22Rv1 (cell line): ENCODE measurements at regions not wholly inside any gene's neighbourhood (a gene's known extent, or its start where the extent isn't known, plus 50 kb on each side); places are given as distances from the start of the nearest gene placed in this dataset.
"Not testable (repeated sequence)": the region's sequence is repeated elsewhere in the genome, so short reads cannot be mapped to it uniquely, and the experiment has no call there.

ENCODE experiments used
- H3K27ac ChIP-seq: fragments of 450-650 bp; 2 replicates; pipeline ENCODE4 v1.5.1; 2017
- ZFX ChIP-seq: fragments of 450-650 bp; IDR thresholded peaks from 2 replicates; pipeline ENCODE4 v1.6.1; 2017; ENCODE audit warnings: antibody characterized with exemption, borderline replicate concordance
- TF ChIP-seq, protein P1 (sequence below): fragments of 450-650 bp; IDR thresholded peaks from 2 replicates; pipeline ENCODE4 v1.5.1; 2017; ENCODE audit warnings: mild to moderate bottlenecking

DNA sequence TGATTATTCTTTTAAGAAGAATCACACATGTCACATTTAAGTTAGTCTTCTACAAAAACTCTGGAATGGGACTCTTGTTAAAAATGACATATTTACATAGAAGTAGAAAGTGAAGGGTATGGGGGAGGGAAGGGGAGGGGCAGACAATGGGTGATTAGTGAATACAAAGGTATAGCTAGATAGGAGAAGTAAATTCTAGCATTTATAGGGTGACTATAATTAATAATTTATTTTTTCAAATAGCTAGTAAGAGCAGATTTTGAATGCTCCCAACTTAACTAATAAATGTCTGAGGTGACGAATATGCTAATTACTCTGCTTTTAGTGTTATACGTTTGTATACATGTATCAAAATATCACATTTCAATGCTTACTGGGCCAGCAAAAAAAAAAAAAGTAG lies 59.4 kb downstream of the BLTP3B start:
- no peak overlapping the region for H3K27ac ChIP-seq
- no peak for TF ChIP-seq ZFX
- TF ChIP-seq, protein P1, sequence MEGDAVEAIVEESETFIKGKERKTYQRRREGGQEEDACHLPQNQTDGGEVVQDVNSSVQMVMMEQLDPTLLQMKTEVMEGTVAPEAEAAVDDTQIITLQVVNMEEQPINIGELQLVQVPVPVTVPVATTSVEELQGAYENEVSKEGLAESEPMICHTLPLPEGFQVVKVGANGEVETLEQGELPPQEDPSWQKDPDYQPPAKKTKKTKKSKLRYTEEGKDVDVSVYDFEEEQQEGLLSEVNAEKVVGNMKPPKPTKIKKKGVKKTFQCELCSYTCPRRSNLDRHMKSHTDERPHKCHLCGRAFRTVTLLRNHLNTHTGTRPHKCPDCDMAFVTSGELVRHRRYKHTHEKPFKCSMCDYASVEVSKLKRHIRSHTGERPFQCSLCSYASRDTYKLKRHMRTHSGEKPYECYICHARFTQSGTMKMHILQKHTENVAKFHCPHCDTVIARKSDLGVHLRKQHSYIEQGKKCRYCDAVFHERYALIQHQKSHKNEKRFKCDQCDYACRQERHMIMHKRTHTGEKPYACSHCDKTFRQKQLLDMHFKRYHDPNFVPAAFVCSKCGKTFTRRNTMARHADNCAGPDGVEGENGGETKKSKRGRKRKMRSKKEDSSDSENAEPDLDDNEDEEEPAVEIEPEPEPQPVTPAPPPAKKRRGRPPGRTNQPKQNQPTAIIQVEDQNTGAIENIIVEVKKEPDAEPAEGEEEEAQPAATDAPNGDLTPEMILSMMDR, result no peak

DNA sequence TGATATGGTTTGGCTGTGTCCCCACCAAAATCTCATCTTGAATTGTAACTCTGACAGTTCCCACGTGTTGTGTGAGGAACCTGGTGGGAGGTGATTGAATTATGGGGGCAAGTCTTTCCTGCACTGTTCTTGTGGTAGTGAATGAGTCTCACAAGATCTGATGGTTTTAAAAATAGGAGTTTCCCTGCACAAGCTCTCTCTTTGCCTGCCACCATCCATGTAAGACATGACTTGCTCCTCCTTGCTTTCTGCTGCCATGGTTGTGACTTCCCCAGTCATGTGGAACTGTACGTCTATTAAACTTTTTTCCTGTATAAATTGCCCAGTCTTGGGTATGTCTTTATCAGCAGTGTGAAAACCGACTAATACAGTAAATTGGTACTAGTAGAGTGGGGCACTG lies 63.9 kb downstream of the BLTP3B start:
- not testable (repeated sequence) for H3K27ac ChIP-seq

DNA sequence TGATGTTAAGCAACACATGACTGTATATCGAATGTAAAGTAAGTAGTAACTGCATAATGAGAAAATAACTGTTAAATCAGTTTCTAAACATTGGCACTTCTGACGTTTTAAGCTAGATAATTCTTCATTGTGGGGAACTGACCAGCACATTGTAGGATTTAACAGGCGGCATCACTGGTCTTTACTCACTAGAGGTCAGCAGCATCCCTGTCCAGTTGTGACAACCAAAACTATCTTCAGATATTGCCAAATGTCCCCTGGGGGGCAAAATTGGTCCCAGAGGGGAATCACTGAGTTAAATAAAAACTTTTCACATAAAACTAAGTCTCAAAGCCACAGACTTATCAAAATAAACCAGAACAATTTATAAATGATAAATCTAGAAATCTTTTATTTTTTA lies 65.3 kb downstream of the BLTP3B start:
- TF ChIP-seq, protein P1, result peak; percentile 22; the same call in 1 of the 2 replicates
- no peak for TF ChIP-seq ZFX
- no peak overlapping the region for H3K27ac ChIP-seq

- no peak for TF ChIP-seq ZFX
- TF ChIP-seq, protein P1, result no peak
- no peak overlapping the region for H3K27ac ChIP-seq
These were observed 67.1 kb downstream of the BLTP3B start for GRCh38 chr12:100075598-100075997.

- TF ChIP-seq, protein P1, result no peak
- TF ChIP-seq ZFX, result no peak
- H3K27ac ChIP-seq, result no peak overlapping the region
These were observed 72.9 kb downstream of the BLTP3B start for GRCh38 chr12:100069795-100070194.

- H3K27ac ChIP-seq, result no peak overlapping the region
- TF ChIP-seq, protein P1, result no peak
- no peak for TF ChIP-seq ZFX
These were observed 74.4 kb downstream of the BLTP3B start for GRCh38 chr12:100068305-100068704.

- TF ChIP-seq, protein P1, result no peak
- TF ChIP-seq ZFX, result no peak
- no peak overlapping the region for H3K27ac ChIP-seq
These were observed 77.1 kb upstream of the ANKS1B start for GRCh38 chr12:100061814-100062213.

GRCh38 chr12:100058482-100059029 lies 73.8 kb upstream of the ANKS1B start:
- no peak overlapping the region for H3K27ac ChIP-seq
- no peak for TF ChIP-seq ZFX
- TF ChIP-seq, protein P1, result peak; percentile 35

DNA sequence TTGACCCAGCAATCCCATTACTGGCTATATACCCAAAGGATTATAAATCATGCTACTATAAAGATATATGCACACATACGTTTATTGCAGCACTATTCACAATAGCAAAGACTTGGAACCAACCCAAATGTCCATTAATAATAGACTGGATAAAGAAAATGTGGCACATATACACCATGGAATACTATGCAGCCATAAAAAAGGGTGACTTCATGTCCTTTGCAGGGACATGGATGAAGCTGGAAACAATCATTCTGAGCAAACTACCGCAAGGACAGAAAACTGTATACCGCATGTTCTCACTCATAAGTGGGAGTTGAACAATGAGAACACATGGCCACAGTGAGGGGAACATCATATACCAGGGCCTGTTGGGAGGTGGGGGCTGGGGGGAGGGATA lies 61.5 kb upstream of the ANKS1B start:
- not testable (repeated sequence) for H3K27ac ChIP-seq
